8988T (cell line): ENCODE measurements at regions not wholly inside any gene's neighbourhood (a gene's known extent, or its start where the extent isn't known, plus 50 kb on each side); places are given as distances from the start of the nearest gene placed in this dataset.
"Not testable (repeated sequence)": the region's sequence is repeated elsewhere in the genome, so short reads cannot be mapped to it uniquely, and the experiment has no call there.

Experiments
- DNase-seq: peaks from one replicate; pipeline ENCODE4 v3.0.0; 2011

DNA sequence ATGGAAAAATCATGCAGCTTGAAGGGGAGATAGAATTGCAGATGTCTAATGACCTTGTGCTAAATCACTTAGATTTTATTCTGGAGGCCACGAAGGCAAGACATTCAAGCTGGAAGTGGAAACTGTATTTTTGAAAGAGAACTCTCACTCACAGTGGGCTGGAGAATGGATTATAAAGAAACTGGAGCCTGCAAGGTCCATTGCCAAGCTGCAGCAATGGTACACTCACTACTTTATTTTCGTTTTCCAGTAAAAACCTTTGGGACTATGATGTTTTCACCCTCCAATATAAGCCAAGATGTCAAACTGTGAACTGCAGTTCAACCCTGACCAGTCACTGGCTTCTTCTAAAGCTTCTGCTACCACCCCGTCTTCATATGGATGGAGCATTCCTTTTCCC lies 62.0 kb downstream of the SKIDA1 start:
- no peak for DNase-seq

DNA sequence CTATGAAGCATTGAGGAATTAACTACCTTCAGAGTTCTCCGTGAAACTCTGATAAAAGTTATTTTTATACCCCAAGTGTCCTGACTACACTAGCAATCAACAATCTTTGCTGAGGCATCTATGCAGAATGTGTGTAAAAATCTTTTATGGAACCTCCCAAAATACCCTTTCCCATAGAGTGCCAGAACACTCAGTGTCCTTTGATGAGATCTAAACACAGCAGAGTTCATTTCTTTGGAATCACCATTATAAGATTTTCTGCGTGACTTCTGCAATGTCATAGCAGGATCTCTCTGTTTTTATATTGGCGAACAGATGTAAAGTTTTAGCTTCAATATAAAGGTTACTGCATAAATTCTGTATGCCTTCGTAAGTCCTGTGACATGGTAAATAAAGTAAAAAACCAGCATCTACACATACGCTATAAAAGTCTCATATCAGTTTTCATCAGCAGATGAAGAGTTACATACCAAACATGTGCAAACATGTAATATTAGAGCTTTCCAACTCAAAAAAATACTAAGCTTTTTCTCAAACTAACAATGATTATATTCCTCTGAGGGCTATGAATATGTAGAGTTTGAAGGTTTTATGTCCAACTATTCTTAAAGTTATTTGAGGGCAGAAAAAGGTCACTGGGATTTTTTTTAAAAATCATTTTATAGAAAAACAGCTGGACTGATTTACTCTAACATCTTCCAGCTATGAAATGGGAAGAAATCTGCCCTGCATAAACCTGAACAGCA lies 67.2 kb downstream of the SKIDA1 start:
- no peak for DNase-seq

DNA sequence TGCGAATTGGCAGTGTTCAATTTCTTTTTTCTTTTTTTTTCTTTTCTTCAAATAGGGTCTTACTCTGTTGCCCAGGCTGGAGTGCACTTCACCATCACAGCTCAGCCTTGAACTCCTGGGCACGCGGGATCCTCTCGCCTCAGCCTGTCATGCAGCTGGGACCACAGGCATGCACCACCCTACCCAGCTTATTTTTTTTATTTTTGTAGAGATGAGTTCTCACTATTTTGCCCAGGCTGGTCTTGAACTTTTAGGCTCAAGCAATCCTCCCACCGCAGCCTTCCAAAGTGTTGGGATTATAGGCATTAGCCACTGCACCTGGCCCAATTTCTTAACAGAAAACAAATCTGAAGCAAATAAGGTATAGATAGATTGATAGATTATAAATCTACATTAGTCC lies 69.3 kb downstream of the SKIDA1 start:
- DNase-seq, result no peak

DNA sequence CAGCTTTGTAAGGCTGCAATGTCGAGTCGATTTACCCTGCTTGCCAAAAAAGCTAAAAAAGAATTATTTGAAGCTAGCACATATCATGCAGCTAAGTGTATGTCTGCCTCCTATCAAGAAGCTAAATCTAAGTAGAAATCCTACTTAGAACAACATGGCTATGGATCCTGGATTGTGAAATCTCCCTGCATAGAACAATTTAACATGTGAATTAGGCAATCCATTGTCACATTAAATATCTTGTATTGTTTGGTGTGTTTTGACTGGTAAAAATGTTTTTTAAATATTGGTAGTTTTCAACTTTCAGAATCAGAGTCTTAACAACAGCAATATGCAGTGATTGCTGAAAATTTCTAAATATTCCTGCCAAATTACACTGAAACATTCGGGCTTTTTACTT lies 73.3 kb downstream of the SKIDA1 start:
- no peak for DNase-seq

DNA sequence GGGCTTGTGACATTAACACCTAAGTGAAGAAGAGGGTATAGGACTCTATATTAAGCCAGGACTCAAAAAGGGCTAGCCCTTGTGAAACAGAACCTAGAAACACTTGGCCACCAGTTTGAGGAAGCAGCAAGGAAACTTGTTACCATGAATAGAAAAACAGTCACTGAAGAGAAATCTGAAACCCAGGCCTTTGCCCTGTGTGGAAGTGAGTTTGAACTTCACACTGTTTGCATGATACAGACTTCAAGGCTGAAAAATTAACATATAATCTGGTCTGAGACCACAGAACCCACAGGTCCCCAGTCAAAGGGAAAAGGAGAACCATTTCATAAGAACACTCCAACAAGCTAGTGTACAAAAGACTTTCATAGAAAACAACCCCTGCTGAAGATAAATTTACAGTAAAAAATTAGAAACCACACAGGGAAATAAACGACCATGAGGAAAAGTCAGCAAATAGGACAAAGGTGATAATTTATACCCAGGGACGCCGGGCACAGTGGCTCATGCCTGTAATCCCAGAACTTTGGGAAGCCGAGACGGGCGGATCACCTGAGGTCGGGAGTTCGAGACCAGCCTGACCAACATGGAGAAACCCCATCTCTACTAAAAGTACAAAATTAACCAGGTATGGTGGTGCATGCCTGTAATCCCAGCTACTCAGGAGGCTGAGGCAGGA lies 76.1 kb downstream of the SKIDA1 start:
- DNase-seq, result no peak

DNA sequence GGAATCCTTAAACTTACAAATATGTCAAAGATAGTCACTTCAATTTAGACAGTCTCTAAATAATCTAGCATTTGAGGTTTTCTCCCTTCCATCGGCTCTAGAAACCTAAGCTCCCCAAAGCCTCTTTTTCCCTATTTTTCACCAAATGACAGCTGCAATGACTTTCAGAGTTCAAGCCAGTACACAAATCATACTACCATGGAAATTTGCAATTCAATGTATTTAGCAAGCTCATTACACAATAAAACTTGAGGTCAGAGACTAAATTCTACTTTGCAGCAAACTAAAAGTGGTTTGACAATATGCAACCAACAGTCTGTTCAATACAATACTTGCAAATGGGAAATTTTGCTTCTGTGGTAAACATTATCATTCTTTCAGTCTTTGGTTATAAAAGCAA lies 80.3 kb downstream of the SKIDA1 start:
- no peak for DNase-seq

DNA sequence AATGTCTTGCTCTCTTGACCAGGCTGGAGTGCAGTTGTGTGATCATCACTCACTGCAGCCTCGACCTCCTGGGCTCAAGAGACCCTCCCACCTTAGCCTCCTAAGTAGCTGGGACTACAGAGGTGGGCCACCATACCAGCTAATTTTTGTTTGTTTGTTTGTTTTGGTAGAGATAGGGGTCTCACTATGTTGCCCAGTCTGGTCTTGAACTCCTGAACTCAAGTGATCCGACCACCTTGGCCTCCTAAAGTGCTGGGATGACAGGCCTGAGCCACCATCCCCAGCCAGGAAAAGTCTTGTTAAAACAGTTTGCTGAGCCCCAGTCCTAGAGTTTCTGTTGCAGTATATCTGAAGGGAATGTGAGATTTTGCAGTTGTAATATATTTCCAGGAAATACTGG lies 83.9 kb downstream of the SKIDA1 start:
- DNase-seq, result no peak

DNA sequence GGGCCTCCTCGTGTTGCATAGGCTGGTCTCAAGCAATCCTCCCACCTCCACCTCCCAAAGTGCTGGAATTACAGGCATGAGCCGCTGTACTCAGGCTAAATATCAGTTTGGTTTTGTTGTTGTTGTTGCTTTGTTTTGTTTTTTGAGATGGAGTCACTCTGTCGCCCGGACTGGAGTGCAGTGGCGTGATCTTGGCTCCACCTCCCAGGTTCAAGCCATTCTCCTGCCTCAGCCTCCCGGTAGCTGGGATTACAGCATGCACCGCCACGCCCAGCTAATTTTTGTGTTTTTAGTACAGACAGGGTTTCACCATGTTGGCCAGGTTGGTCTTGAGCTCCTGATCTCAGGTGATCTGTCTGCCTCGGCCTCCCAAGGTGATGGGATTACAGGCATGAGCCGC lies 86.6 kb downstream of the SKIDA1 start:
- DNase-seq, result not testable (repeated sequence)

DNA sequence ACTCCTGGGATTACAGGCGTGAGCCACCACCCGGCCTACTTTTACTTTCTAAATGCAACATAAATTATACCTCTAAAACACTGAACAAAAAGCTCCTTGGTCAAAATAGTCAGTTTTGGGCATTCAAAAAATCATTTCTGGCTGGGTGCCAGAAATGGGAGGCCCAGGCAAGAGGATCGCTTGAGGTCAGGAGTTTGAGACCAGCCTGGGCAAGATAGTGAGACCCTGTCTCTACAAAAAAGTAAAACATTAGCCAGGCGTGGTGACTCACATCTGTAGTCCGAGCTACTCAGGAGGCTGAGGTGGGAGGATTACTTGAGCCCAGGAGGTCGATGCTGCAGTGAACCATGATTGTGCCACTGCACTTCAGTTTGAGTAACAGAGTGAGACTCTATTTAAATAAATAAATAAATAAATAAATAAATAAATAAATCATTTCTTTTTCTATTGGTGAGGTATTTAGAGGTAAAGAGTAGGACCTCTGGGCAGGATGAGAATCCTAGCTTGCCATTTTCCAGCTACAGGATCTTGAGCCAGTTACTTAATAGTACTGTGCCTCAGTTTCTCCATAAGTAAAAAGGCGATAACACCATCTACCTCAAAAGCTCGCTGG lies 87.6 kb downstream of the SKIDA1 start:
- DNase-seq, result no peak

DNA sequence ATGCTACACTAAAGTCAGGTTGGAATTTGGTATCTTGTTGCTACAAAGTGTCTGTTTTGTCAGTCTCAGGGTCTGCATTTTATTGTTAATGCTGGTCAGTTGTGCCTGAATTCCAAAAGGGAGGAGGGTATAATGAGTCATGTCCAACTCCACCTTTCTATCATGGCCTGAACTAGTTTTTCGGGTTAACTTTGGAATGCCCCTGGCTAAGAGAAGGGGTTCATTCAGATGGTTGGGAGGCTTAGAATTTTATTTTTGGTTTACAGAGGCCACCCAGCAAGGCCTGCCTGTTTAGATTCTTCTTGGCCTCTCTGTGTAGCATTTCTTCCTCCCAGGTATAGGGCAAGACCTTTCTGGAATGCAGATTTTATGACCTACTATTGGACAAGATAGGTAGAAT lies 93.2 kb downstream of the SKIDA1 start:
- DNase-seq, result no peak

DNA sequence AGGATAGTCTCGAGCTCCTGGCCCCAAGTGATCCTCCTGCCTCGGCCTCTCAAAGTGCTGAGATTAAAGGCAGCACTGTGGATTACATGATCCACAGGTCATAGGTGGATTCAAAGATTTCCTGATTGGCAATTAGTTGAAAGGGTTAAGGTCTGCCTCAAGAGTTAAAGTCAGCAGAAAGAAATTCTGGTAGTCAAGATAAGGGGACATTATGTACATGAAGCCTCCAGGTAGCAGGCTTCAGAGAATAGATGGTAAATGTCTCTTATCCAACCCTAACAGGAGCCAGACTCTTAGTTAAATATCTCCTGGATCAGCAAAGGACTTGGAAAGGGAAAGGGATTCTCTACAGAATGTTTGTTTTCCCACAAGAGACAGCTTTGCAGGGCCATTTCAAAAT lies 93.7 kb downstream of the SKIDA1 start:
- no peak for DNase-seq

DNA sequence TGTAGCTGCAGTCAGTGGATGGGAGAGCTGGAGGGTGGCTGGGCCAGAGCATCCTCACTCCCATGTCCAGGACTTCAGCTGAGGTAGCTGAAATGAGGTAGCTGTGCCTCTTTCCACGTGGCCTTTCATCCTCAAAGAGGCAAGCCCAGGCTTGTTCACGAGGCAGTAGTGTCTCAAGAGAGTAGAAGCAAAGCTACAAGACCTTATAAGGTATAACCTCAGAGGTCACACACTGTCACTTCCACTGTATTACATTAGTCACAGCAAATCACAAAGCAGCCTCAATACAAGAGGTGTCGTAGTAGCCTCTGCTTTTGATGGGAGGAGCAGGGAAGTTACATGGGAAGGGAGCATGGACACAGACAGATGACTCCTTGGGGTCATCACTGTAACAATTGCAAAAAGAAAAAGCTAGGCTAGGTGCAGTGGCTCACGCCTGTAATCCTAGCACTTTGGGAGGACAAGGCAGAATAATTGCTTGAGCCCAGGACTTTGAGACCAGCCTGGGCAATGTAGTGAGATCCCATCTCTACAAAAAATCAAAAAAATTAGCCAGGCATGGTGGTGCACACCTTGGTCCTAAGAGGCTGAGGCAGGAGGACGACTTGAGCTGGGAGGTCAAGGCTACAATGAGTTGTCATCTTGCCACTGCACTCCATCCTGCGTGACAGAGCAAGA lies 97.5 kb downstream of the SKIDA1 start:
- DNase-seq, result no peak

DNA sequence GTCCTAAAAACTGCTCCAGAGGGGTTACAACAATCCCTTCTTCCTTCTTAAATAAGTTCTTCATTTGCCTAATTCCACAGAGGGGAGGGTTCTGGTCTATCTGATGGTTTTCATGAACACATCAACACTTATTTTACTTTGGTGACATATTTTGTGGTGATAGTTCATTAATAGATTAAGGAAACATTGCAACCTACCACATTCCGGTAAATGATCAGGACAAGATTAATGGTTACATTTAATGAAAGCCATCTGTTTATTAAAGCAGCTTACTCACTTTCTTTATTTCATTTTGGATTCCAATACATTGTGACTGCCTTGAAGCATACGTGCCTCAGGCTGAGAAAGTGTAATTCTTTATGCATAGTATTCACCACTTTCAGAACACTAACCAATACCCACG lies 101.0 kb downstream of the SKIDA1 start:
- DNase-seq, result no peak

DNA sequence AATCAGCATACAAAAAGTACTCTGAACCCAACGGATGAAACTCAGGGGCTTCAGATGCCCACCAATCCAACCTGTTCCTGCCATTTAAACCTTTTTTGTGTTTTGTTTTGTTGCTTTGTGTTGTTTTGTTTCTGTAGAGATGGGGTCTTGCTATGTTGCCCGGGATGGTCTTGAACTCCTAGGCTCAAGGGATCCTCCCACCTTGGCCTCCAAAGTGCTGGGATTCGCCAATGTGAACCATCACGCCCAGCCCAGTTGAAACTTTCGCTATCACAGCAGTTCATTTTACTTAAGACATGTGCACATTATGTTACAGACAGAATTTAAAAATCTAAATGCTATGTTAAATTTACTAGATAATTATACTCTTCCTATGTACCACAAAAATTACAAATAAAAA lies 101.6 kb downstream of the SKIDA1 start:
- DNase-seq, result no peak

DNA sequence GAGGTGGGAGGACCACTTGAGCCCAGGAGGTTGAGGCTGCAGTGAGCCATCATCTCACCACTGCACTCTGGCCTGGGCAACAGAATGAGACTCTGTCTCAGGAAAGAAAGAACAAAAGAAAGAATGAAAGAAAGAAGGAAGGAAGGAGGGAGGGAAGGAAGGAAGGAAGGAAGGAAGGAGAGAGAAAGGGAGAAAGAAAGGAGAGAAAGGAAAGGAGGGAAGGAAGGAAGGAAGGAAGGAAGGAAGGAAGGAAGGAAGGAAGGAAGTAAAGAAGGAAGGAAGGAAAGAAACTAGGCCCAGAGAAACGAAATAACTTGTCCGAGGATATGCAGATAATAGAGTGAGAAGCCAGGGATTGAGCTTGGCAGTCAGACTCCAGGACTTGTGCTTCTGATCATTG lies 102.1 kb downstream of the SKIDA1 start:
- DNase-seq, result no peak

DNA sequence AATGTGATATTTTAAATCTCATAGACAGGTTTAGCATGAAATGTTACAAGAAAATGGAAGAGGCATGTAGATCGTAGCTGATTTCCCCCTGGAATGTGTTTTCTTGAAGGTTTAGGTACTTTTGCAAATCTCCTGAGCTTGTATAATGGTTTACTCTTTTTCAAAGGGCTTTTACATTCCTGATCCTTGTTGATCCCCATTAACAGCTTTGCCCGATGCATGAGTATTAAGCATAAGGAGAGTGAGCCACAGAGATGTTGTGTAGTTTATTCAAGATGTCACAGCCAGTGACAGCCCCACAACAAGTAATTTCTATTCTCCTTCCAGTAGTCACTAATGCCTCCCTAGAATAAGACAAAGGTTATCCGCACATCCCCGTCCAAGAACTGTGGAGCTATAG lies 103.7 kb downstream of the SKIDA1 start:
- DNase-seq, result no peak

DNA sequence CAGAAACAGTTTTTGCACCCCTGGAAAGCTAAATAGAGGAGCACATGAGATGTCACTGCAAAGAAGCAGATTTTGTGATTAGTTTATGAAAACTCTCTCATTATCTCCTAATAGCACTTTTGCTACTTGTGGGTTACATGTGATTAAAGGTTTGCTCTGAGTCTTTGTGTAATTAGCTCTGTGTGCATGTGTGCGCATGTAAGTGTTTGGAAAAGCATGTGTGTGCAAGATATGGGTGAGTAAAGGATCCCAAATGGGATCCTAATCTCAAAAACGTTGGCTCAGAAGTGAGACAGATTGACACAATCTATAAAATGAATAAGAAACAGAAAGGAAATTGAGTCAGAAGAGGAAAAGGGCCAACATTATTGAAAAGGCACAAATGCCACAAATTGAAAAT lies 104.5 kb downstream of the SKIDA1 start:
- no peak for DNase-seq

DNA sequence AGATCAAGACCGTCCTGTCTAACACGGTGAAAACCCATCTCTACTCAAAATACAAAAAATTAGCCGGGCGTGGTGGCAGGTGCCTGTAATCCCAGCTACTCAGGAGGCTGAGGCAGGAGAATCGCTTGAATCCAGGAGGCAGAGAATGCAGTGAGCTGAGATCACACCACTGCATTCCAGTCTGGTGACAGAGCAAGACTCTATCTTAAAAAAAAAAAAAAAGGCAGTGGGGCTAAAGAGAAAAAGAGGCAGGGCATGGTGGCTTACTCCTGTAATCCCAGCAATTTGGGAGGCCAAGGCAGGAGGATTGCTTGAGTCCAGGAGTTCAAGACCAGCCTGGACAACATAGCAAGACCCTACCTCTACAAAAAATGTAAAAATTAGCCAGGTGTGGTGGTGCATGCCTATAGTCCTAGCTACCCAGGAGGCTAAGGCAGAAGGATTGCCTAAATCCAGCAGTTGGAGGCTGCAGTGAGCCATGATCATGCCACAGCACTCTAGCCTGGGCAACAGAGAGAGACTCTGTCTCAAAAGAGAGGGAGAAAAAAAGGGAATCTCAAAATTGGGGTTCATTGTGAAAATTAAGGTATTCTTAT lies 106.4 kb downstream of the SKIDA1 start:
- DNase-seq, result not testable (repeated sequence)

DNA sequence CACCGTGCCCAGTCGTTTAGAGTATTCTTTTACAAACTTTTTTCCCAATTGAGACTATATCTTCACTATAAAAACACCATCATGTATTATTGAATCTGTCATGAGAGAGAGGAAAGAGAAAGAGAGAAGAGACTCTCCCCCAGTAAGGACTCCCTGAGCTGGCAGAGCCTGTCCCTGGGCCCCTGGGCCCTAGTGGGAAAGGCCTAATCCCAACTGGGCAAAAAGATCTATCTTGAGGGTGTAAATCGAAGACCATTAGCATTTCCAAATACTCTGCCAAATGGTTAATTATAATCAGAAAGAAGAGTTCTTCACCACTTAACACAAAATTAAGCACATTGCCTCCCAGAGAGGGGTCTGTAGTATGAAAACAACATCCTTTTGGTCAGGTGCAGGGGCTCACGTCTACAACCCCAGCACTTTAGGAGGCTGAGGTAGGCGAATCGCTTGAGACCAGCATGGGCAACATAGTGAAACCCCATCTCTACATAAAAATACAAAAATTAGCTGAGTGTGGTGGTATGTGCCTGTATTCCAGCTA lies 108.2 kb downstream of the SKIDA1 start:
- DNase-seq, result no peak

DNA sequence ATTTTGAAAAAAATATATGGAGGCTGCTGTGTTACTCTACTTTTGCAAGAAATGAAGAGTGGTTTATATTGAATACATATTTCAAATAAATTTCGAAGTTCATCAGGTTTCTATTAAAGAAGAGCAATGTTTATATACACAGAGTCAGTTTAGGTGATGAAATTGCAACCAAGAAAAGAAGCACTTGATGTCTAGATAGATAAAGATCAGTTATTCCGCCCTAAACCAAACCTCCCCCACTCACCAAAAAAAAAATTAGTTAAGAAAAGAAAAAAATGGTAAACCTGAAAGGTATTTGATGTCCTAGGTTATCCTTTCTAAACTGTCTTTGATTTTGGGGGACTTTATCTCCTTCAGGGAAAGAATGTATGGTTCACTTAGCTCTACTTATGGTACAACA lies 111.8 kb downstream of the SKIDA1 start:
- DNase-seq, result no peak

DNA sequence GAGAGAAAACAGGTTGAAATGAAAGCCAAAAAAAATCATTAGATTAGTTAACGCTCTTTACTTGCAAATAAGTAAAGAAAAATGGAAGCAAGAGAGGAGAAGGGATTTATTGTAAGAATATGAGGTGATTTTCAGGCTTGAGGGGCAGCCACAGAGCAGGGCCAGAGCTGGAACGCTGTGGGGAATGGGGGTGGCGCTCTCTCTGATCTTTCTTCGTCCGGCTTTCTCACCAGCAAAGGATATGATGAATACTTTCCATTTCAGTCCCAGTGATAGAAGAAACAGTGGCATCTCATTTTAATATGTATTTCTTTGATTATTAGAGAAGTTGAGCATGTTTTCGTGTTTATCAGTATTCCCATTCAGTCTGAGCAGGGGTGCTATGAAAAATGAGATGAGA lies 112.2 kb downstream of the SKIDA1 start:
- DNase-seq, result no peak

DNA sequence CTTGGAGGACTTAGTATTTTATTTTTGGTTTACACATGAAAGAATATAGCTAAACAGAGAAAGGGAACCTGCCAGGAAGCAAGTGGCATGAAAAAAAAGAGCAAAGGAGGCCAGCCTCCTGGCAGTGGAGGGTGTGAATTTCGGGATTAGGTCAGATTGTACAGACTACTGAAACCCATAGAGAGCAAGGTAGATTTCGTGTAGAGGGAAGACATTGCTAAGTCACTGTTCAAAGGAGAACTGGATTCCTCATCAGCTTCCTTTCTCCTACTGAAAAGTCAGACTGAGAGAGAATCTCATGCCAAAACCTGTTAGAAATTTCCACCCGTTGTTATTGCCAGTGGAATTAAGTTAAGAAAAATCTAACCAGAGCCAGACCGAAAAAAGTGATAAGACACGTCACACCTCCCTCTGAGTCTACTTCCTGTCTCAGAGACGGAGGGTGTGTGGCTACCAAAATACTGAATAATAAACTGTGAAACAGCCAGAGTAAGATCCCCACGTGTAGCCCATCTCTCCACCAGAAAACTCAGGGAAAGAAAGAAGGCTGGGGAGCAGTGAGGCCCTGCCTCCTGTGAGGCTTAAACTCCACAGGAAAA lies 118.8 kb downstream of the SKIDA1 start:
- DNase-seq, result no peak

DNA sequence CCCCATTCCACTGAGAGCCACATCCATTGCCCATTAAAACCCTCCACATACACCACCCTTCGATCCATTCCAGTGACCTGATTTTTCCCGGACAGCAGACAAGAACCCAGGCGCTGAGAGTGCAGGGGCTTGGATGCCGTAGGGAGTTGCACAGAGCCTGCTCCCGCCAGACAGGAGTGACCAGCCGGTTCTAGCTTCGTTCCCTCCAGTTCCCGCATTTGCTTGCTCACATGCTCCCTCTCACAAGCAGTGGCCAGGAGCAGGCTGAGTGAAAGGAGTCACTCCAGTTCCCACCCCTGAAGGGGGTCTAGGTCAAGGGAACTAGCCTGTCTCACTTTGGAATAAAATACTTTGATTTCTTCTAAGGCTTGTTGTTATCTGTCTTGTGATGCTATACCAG lies 119.5 kb downstream of the SKIDA1 start:
- no peak for DNase-seq
